GM18520 (cell line): ENCODE measurements at regions not wholly inside any gene's neighbourhood (a gene's known extent, or its start where the extent isn't known, plus 50 kb on each side); places are given as distances from the start of the nearest gene placed in this dataset.
"Not testable (repeated sequence)": the region's sequence is repeated elsewhere in the genome, so short reads cannot be mapped to it uniquely, and the experiment has no call there.

Source experiments
- ATAC-seq: cut with Tn5 transposase; IDR thresholded peaks from one replicate; pipeline ENCODE4 v1.9.1; 2021; ENCODE audit not compliant: unreplicated experiment

DNA sequence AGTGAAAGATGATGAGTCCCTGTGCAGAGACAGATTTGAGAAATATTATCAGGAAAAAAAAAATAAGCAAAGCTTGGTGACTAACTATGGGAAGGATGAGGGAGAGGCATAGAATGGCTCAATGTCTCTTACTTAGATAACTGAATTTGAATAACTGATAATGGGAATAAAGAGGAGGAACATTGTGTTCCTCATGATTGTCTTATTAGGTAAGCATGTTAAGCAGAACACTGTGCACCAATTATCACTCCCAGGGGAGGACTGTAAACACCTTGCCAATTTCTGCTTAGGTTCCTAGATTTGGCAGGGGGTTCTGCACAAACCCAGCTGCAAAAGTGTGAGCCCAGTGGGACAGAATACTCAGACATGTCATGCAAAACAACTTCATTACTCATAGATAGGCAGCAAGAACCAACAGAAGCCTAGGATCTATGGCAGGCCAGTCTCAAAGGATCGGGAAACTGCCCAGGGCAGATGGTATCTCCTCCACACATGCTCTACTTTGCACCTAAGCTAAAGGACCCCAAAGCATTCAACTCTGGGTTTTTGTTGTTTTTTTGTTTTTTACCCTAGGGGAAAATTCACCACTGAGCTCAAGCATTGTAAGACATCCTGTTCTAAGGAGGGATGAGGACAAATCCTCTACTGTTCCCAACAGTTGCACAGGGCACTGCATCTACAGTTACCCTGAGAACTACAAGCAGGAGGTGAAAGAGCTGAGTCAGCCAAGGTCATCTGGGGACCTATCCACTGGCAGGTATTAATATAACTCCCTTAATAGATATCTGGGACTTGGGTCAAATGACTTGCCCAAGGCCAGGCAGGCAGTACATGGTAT, 907.0 kb downstream of the RAPGEF2 start:
- no peak for ATAC-seq

DNA sequence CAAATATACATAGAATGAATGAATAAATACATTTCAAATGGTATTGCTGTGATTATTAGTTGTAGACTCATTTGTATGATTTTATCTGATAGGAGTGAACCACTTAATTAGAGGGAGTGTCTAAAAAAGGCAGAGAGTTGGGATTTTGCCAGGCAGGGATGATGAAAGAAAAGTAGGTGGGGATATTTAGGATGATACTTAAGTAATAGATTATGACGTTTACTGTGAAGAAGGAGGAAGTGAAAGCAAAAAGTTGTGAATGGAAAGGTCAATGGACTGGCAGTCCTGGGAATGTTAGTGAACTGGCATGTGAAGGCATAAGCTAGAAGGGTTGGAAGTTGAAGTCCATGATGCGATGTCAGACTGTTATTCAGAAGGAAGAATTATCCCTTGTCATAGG, 917.1 kb downstream of the RAPGEF2 start:
- ATAC-seq, result no peak

DNA sequence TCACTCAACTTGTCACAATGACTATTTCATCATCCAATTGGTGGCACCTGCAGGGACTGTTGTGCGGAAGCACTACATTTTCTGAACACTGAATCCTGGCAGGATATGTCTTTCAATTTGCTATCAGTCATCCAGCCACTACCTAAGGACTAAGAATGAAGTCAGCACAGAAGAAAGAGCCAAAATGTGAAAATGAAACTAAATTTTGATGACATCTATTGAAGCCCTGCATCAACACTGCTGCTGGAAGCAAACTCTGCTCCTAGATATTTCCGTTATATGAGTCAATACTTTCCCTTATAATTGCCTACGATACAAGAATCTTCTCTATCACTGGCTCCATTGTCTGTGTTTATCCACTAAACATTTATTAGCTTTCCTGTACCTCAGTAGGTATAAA, 917.9 kb downstream of the RAPGEF2 start:
- no peak for ATAC-seq

DNA sequence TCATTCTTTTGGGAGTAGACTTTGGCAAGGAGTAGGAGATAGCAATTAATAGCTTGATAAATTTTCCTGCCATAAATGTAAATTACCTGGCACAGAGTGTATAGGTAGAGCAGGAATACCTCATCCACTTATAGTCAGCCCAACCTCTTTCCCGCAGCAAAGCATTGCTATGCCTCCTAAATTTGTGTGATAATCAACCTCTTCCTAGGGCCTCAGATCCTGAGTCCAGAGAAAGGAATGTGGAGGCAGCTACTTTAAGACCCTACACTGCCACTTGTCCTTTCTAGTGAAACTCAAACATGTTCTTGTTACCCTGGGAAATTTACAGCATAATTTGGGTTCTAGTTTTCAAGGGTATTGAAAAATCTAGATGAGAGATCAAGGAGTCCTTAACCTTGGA, 919.0 kb downstream of the RAPGEF2 start:
- no peak for ATAC-seq

- ATAC-seq, result no peak
These were observed 923.8 kb downstream of the RAPGEF2 start for GRCh38 chr4:160026721-160027120.

DNA sequence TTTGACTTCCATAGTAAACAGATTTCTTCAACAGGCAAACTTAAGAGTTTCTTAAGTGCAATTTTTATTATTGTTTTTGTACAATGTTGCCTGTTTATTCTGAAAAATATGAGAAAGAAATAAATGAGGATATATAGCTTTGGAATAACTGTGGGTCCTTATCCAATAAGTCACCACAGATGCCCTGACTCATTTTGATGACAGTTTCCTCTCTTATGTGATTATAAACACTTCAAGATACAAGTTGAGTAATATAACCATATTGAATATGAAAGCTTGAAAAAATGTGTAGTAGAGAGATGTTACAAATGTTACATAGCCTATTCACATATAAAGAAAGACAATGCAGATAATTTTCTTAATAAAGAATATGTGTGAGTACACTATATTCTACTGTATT, 931.6 kb downstream of the RAPGEF2 start:
- no peak for ATAC-seq

DNA sequence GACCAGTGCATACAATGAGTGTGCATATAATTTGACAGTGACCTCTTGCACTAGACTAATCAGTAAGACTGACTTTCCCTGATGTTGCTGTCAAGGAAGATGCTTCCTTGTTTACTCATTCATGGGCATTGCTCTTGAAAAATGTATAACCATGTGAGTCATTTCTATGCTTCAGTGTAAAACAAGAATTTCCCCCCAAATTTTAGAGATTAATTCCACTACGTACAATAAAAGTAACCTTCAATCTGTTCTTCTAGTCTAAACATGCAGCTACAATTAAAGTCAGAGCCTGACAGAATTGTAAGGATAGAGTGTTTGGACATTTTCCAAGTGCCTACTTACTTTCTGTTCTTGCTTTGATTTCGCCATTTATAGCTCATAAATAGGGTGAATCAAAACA, 935.7 kb downstream of the RAPGEF2 start:
- ATAC-seq, result no peak

DNA sequence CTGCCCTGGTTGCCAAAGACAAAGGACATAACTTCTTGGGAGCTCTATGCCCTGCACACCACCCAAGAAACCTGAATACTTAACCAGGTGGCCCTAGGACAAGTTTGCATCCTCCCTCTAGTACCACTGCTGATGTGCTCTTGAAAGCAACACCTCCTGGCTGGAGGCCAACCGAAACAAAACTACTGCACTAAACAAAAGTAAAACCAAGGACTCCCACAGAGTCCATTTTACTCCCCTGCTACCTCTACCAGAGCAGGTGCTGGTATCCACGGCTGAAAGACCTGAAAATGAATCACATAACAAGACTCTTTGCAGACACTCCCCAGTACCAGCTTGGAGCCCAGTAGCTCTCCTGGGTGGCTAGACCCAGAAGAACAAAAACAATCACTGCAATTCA, 941.8 kb downstream of the RAPGEF2 start:
- ATAC-seq, result no peak

- ATAC-seq, result no peak
These were observed 979.7 kb downstream of the RAPGEF2 start for GRCh38 chr4:160082432-160083207.

DNA sequence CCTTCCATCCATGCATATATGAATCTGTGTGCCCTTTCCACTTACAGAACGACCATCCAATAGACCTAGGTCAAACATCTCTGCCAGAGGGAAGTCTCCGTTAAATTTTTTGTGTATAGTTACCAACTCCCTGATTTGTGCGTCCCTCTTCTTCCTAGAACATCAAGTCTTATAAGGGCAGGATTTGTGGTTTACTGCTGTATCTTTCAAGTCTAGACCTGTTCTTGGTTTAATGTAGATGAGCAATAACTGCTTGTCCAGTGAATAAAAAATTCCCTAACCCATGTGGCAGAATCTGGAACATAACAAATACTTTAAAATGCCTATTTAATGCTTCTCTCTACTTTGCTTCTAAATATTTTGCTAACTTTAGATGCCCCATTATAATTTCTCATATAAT, 988.8 kb downstream of the RAPGEF2 start:
- ATAC-seq, result no peak

- no peak for ATAC-seq
These were observed 997.4 kb downstream of the RAPGEF2 start for GRCh38 chr4:160100316-160100715.

- no peak for ATAC-seq
These were observed 1008.0 kb downstream of the RAPGEF2 start for GRCh38 chr4:160110891-160111290.

- ATAC-seq, result no peak
These were observed 1014.8 kb downstream of the RAPGEF2 start for GRCh38 chr4:160117686-160118085.

DNA sequence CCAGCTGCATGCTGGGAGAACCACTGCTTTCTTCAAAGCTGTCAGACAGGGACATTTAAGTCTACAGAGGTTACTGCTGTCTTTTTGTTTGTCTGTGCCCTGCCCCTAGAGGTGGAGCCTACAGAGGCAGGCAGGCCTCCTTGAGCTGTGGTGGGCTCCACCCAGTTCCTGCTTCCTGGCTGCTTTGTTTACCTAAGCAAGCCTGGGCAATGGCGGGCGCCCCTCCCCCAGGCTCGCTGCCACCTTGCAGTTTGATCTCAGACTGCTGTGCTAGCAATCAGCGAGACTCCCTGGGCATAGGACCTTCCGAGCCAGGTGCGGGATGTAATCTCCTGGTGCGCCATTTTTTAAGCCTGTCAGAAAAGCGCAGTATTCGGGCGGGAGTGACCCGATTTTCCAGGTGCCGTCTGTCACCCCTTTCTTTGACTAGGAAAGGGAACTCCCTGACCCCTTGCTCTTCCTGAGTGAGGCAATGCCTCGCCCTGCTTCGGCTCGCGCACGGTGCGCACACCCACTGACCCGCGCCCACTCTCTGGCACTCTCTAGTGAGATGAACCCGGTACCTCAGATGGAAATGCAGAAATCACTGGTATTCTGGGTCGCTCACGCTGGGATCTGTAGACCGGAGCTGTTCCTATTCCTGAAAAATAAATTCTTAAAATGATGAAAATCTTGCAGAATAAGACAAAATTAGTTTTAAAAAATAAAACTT, 1022.9 kb downstream of the RAPGEF2 start:
- not testable (repeated sequence) for ATAC-seq

- no peak for ATAC-seq
These were observed 1024.3 kb downstream of the RAPGEF2 start for GRCh38 chr4:160127211-160127610.

DNA sequence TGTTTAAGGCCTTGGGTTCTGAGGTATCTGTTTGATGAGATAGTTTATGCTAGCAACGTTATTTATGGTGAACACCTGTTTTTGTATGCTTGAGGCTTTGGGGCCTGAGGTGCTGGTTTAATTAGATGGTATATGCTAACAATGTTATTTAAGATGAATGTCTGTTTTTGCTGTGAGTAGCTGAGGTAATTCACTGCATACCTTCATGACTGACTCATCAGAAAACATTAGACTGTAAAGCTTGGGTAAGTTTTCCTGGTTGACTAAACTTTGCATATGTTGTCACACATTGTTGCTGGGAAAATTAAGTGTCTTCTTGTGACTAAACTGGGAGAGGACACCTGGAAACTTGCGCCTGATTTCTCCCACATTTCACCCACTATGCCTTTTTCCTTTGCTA, 1026.6 kb downstream of the RAPGEF2 start:
- no peak for ATAC-seq

GRCh38 chr4:160136021-160136420, 1033.1 kb downstream of the RAPGEF2 start:
- ATAC-seq, result no peak

GRCh38 chr4:160141206-160141605, 1038.3 kb downstream of the RAPGEF2 start:
- no peak for ATAC-seq

- ATAC-seq, result peak; percentile 100
These were observed 1039.7 kb downstream of the RAPGEF2 start for GRCh38 chr4:160142579-160142978.

DNA sequence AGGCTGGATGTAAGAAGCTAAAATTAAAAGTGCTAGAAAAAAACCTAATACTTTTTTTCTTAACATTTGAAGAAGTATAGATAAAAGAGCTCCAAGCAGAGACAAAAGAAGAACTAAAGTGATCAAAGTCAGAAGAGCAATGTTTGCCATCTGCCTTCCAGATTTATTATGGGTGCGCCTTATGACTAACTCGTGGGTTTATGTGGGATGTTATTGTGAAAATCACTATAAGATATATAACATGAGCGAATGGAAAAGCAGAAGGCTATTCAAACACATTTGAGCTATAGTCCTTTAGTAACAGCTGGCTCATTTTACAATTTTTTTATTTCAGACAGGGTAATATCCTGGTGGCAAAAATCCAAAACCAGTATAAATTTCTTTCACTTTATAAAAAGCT, 1040.7 kb downstream of the RAPGEF2 start:
- no peak for ATAC-seq

GRCh38 chr4:160159457-160159856, 1056.6 kb downstream of the RAPGEF2 start:
- ATAC-seq, result no peak

DNA sequence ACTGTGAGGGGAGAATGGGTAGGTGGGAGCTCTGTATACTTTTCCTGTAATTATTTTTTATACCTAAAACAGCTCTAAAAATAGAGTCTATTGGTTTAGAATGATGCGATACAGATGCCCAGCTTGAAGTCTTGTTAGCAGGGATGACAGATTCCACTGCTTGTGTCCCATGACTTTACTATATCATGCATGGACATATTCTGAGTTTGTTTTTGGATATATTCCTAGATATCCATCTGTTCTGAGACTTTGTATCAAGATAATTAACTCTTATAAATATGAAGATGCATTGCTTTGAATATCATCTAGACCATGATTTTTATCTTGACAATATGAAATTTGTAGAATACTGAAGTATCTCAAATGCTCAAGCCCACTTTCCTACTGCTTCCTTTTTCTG, 1058.1 kb downstream of the RAPGEF2 start:
- no peak for ATAC-seq
